DMS114 treated with DMSO at 0.1 percent for 48 hours (cell line): ENCODE measurements at regions not wholly inside any gene's neighbourhood (a gene's known extent, or its start where the extent isn't known, plus 50 kb on each side); places are given as distances from the start of the nearest gene placed in this dataset.

ENCODE experiments used
- DNase-seq: peaks from one replicate; lab custom pipeline; 2025; ENCODE audit not compliant: unreplicated experiment; lab: John Stamatoyannopoulos, UW

DNA sequence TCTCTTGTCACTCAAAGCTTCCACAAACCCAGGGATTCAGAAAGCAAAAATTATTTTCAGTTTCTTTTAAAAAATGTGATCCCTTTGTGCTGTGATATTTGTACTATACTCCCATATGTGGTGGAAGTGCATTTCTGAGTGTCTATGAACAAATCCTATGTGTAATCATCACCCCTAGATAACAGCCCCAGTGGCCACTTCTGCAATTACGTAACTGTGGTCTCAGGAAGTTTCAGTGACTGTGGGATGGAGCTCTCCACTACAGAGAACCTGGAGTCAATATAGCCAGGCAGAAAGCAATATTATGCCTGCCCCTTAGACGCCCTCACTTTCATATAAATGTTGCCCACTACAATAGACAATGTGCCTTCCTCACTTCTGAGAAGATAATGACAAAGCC lies 1101.7 kb upstream of the GHITM start:
- DNase-seq, result no peak

DNA sequence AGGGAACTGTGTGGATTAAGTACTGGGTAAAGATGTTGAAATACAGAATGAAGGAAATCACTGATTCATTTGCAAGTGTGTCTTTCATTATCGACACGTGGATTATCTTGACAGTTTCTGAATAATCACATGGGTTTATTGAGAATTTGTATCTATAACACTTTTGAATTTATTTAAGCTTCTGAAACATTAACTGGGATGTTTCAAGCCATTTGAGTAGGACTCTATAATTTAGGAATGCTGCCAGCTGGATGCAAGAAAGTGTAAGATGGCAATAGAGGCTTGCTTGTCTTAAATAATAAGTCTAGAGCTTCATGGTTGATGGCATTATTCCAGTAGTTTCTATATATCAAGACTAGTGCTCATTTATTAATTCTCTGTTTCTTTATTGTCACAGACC lies 1100.7 kb upstream of the GHITM start:
- DNase-seq, result no peak

DNA sequence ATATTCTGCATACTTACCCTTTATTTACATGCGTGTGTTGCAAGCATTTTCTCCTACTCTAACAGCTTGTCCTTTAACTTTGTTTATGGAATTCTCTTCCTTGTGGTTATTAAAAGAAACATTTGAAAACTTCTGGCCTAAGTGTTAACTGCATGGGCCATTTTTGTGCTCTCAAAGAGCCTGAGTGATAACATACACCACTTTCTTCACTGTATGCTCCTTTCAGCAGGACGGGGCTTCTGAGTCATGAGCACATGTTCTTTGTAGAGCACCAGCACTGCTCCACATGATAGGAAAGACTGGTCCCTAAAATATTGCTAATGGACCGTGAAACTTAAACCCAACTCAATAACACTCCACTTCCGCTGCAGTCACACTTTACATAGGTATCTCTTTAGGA lies 1093.6 kb upstream of the GHITM start:
- no peak for DNase-seq

GRCh38 chr10:83050815-83051214 lies 1088.5 kb upstream of the GHITM start:
- DNase-seq, result no peak

- no peak for DNase-seq
These were observed 1076.4 kb upstream of the GHITM start for GRCh38 chr10:83062871-83063270.

DNA sequence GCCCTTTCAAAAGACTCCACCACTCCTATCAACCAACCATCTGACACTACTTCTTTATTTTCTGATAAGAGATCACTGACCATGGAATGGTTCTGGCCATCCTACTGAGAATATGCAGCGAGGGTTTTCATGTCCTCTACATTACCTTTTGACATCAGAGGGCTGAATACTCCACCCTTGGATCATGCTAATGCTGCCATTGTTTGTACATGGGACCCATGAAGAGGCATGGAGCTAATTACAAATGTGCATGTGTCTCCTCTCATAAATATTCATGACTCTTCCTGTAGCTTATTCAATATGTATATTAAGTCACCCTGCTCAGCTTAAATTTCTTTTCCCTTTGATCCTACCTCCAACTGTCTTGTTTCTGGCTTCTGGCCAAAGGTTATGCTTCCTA lies 1065.8 kb upstream of the GHITM start:
- DNase-seq, result no peak

DNA sequence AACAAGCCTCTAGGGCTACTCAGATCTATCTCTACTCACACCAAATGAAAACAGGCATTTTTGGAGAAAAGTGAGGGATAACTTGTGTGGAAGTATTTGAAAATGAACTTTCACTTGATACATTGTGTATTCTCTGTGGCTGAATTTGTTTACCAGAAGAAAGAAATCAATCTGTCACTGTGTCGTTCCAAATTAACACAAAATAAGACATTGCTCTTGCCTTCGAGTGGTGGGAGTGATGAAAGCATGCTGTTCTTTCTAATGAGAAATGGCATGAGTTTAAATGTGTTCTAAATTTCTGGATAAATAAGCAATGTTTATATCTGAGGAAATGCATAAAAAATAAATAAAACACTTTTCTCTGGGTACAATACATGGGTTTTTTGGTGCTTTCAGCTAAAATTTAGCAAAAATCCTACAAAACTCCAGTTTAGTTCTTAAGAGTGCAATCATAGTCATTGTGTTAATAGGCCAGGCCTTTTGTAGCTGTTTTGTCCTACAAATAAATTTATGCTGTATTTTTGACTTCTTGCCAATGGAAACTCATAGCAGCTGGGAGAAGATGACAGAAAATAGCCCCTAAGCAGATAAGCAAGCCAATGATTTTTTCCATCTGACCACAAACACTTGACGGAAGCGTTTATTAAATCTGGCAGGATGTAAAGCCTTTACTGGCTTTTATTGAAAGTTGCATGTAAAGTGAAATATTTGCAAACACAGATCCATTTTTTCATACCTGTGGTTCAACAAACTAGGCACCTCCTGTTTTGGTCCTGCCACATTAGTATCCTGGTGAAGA lies 1064.1 kb upstream of the GHITM start:
- no peak for DNase-seq

DNA sequence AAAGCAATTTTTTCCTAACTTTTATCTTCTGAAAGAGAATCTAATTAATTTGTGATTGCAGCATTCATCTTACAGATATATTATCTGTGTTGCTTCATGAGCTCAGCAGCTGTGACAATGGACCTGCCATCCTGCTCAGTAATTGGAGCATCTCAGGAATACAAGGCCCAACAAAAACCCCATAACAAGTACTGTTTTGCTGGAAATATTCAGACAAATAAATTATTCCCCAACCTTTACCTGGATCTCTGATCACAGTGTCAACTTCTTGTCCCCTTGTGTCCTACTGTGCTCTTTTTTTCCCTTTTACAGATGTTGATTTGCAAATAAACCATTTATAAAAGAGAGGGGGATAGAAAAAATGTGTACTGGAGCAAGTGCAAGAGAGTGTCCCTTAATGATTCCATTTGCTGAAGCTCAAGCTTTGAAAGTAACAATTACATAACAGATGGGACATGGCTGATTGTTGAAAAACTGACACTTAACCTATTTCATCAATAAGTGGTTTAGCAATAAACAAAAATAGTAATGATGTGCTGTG lies 1063.4 kb upstream of the GHITM start:
- DNase-seq, result no peak

- DNase-seq, result no peak
These were observed 1062.9 kb upstream of the GHITM start for GRCh38 chr10:83076443-83076842.

- DNase-seq, result no peak
These were observed 1061.1 kb upstream of the GHITM start for GRCh38 chr10:83078160-83078559.

DNA sequence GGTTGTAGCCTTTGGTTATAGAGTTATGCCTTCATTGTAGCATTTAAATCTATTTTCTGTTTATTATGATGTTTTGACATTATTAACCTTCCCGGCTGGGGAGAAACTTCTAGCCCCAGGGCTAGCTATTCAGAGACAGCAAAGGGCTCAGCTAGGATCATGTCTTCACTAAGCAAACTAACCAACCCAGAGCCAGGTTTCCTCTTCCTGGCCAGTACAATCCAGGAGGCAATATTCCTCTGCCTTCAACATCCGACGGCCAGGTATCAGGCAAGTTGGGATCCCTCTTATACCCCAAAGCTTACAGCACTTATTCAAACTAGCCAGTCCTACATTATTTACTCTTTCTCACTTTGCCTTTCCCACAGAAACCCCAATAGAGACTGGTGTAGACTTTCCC lies 1060.7 kb upstream of the GHITM start:
- DNase-seq, result no peak

DNA sequence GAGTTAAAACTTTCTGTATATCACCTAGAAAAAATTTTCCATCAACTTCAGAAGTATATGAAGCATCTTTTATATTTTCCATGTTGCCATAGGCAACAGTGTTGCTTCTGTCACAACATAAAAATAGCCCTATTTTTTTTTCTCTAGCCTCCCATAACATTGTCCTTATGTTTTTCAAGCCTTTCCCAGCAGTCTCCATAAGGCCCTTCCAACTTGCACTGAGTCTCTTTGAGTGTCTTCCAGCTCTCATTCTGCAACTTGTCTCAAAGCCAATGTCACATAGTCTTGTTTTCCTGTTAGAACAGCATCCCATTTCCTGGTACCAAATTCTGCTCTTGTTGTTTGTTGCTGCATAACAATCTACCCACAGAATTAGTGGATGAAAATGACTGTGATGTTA lies 1055.5 kb upstream of the GHITM start:
- no peak for DNase-seq

DNA sequence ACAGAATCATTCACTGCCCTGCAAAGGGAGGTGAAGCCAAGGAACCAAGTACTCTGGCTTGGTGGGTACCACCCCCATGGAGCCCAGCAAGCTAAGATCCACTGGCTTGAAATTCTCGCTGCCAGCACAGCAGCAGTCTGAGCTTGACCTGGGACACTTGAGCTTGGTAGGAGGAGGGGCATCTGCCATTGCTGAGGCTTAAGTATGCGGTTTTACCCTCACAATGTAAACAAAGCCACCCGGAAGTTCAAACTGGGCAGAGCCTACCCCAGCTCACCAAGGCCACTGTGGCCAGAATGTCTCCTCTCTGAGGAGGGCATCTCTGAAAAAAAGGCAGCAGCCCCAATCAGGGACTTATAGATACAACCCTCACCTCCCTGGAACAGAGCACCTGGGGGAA lies 1050.0 kb upstream of the GHITM start:
- DNase-seq, result no peak

DNA sequence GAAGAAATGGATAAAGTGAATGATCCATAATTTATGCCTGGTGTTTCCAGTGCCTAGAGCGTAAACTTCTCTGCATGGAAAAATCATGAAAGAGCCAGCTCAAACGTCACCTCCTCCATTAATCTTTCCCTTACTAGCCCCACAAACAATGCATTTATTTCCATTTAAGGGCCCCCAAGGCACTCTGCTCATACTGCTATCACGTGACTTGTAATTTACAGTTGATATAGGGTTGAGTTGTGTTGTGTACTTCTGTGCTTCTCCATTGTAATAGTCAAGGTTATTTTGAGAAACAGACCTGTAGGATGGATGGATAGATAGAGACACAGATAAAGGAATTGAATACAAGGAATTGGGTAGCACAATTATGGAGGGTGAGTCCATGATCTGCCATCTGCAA lies 1034.7 kb upstream of the GHITM start:
- DNase-seq, result no peak

DNA sequence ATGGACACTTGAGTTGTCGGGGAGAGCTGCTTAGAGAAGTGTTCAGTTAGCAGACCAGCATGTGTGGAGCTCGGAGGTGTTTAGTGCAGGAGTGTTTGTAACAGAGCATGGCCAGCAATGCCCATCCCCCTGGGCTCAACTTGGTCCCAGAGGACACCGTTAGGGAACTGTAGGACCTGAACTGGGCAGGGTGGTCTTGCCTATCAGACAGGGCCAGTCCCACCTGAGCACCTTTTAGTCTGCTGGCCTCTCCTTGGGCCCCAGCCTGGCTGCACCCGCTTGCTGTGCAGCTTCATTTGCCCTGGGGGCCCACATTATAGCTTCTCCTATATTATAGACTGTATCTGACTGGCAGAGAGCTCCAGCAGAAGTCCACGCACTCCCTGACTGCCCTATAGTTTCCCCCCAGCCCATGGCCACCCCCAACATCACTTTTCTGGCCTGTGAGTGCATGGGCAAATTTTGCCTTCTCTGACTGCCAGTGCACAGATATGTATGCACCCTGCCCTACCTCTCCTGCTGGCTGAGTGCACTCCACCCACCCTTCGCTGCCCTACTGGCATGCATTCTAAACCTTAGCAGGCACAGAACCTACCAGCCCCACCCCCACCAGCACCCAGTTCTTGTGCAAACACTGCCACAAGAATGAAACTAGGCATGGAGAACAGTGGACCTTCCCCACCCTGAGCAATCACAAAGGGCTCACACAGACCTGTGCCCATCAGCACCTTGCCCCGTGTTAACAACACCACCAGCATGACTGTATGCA lies 1030.6 kb upstream of the GHITM start:
- DNase-seq, result no peak

DNA sequence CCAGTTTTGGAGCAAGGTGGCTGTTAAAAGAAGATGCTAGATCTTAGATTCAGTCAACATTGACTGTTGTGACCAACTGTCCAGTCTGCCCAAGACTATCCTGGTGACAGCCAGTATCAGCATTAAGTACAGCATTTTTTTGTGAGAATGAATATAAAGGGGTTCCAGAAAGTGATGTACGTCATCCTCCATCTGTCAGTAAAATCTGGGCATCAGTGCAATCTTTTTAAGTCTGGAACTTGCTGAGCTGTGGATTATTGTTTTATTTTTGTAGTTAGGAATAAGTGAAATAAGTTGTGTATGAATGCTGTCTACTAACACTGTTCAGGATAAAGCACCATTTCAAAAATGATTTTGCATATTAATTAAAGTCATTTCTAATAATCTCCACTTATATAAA lies 1020.0 kb upstream of the GHITM start:
- no peak for DNase-seq

DNA sequence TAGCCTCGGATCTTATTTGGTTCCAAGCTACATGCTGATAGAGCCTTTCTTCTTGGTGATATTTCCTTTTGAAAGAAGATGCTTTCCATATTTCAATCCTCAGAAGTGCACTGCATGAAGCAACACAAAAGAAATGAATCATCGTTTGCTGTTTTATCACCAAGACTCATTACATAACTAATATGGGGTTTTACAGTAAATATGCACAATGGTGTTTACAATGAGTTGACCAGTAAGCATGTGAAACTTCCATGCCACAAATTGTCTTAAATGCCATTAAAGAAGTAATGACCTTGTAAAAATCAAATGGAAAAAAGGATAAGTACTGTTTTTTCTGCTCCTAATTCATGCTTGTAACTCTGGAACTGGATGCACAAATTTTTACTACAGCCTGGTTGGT lies 1017.0 kb upstream of the GHITM start:
- DNase-seq, result no peak

DNA sequence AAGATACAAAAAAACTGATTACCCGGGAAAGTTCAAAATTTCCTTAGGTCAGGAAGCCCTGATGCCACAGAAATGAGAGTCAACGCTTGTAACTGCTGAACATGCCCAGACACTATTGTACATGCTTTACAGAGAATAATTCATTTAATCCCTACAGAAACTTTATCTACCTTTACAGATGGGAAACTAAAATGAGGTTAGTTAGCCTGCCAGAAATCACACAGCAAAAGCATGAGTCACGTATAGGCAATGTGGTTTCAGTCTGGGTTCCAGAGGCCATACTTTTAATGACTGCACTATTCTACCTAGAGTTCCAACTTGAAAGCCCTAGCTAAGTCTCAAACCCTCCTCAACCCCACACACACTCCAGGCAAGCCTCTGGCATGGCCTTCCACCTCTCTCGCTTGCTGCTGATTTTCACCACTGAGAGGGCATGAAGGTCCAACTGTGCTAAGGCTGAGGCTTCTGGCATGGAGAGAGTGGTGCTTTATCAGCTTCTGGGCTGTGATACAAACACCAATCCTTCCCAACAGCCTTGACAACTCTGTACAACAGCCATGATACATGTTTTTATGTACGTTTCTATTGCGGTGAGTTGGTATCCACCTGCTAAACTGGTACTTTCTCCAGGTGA lies 1011.2 kb upstream of the GHITM start:
- DNase-seq, result no peak

DNA sequence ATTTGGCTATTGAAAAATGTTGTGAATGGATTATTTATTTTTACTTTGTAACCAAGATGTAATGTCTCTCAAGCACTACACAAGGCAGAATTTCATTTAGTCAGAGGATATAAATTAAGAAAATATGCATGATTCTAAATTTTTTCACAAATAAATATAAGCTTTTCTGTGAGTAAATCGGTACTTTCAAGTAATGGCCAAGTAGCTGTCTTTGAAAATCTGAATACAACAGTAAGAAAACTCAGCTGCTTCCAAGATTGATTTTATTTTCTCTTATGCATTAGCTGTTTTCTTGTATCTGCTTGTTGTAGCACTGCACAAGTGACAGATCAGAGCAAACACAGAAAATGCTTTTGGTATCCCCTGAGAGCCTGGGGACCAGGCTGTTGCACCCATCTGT lies 998.5 kb upstream of the GHITM start:
- no peak for DNase-seq

GRCh38 chr10:83142074-83142563 lies 997.2 kb upstream of the GHITM start:
- no peak for DNase-seq

DNA sequence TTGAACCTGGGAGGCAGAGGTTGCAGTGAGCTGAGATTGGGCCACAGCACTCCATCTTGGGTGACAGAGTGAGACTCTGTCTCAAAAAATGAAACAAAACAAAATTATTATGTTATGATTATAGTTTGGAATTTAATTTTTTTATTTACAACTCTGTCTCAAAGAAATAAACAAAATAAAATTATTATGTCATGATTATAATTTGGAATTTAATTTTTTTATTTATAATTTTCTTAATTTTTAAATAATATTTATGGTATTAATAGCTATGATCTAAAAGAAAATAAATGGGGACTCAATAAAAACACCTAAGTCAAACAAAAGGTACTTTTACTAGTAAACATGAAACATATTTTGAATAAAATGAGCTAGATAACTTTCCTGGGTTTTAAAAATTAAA lies 994.8 kb upstream of the GHITM start:
- DNase-seq, result no peak

- DNase-seq, result no peak
These were observed 985.6 kb upstream of the GHITM start for GRCh38 chr10:83153714-83154113.
